T47D (cell line): ENCODE measurements at regions not wholly inside any gene's neighbourhood (a gene's known extent, or its start where the extent isn't known, plus 50 kb on each side); places are given as distances from the start of the nearest gene placed in this dataset.
"Not testable (repeated sequence)": the region's sequence is repeated elsewhere in the genome, so short reads cannot be mapped to it uniquely, and the experiment has no call there.

Experiments used
- DNase-seq, 2 experiments: peaks; one replicate each; pipeline versions ENCODE4 v3.0.0 to v3.0.0-alpha.2; 2011 to 2012; ENCODE audit warnings: low read depth in 1 of 2, low spot score in 1 of 2
- JUND ChIP-seq: IDR thresholded peaks from 2 replicates; pipeline ENCODE4 v1.6.1; 2012; ENCODE audit warnings: low read depth
- in situ Hi-C: cut with HindIII; loops from 2 replicates; pipeline ENCODE4 v1.10.0; 2016; ENCODE audit warnings: low sequenced_read_pairs, low pct_unique_long_range_greater_than_20kb

DNA sequence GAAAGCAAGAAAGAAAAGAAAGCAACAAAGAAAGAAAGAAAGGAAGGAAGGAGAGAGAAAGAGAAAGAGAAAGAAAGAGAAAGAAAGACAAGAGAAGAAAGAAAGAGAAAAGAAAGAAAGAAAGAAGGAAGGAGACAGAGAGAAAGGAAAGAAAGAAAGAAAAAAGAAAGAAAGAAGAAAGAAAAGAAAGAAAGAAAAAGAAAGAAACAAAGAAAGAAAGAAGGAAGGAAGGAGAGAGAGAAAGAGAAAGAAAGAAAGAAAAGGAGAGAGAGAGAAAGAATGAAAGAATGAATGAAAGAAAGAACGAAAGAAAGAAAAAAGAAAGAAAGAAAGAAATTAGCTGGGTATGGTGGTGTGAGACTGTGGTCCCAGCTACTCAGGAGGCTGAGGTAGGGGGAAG, 400.1 kb upstream of the MDGA2 start:
- DNase-seq: no peak
- TF ChIP-seq JUND: no peak
- in situ Hi-C loops: no loop called here

DNA sequence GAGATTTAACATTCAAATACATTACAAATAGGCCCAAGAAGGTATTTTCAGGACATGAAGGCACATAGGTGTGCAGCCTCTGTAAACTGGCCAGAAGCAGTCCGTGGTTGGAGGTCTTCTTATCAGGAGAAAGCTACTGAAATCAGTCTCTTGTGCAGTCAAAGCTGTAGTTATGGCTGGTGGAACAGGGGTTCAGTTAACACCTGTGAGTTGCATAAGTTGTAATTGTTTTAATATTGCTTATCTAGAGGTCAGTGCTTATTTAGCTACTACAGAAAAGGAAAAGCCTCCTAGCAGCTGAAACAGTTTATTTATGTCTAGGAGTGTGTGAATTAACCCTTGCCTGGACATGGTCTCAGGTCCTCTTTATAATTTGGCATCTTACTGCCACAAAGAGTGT, 377.6 kb upstream of the MDGA2 start:
- DNase-seq: no peak
- in situ Hi-C loops: no loop called here
- TF ChIP-seq JUND: no peak

DNA sequence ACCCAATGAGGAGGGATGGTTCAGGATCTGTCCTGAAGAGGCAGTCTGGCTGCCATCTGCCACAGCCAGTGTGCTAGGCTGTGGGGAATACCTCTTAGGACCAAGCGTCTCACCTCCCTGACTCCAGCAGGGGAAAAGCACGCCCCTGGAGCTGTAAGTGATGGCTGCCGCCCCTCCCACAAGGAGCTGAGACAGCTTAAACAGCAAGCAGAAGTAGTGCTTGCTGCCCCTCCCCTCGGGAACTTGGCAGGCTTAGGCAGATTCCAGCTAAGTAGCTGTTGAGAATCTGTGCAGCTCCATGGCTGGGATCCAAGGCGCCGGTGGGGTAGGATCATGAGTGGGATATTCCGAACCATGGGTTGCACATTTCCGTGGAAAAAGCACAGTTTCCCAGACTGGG, 360.4 kb upstream of the MDGA2 start:
- no peak for TF ChIP-seq JUND
- in situ Hi-C loops: no loop called here
- DNase-seq: peak in 1 of 2 experiments; percentile 17

DNA sequence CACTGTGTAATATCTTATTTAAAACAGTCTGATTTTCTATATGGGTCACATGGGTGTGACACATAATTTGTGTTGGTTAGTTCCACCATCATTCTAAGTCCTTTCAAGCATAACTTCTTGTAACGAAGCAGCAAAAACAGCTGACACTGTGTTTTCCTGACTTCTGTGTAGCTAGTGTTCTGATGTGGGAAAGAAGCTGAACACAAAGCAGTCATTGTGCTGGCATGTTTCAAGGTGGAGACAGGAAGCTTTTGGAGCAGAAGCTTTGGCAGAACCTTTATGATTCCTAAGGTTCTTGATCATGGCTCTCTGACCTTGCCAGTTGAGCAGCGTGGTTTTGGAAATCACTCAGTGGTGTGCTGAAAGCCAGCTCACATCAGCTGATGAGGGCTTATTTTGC, 351.7 kb upstream of the MDGA2 start:
- in situ Hi-C loops: no loop called here
- DNase-seq: no peak

DNA sequence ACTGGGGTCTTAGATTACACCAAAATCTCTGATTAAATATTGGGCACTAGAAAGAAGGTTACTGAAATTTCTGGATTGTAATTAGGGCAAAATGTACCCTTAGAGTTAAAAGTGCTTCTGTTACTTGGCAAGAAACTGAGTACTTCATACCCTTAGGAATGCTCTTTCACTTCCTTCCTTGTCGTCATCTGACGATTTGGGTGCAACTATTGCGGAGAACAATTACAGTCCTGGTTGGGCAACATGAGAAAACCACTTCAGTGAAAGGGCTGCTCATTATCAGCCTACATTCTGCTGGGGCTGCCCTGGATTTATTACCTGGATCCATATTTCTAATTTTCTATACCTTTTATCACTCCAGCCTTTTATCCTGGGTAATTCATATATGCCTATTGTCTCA, 348.5 kb upstream of the MDGA2 start:
- TF ChIP-seq JUND: no peak
- DNase-seq: no peak
- in situ Hi-C loops: no loop called here

More for the DNA sequence above, 351.7 kb upstream of the MDGA2 start:
- TF ChIP-seq JUND: no peak

DNA sequence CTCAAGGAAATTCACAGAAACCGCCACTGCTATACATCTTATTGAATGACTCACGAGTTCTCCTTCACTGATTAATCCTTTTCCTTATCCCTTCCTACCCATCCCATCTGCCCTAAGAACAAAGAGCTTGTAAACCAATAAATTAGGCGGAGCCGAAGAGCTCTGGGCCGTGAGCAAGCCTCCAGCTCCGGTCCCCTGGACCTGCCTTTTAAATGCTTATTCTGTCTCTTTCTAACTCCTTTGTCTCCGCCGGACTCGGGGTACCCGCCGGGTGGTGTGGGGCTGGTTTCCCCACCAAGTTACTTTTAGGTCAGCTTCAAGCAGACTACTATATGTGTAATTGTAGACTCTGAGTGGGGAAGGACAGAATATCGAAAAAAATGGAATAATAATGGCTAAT, 336.1 kb upstream of the MDGA2 start:
- in situ Hi-C loops: not testable (repeated sequence)

DNA sequence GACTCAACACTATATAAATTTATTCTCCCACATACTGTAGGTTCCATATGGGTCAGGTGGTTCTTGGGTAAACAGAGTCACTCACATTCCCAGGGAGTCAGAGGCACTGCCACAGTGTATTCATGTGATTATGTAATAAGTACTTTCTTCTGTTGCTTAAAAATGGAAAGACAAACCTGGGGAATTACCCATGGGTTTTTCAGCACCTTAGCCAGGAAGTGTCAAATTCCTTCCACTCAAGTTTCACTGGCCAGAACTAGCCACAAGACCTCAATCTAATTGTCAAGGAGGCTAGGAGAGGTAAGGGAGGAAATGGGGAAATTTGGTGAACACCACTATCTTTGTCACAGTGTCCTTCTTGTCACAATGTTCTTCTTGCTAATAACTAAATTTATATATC, 333.2 kb upstream of the MDGA2 start:
- no peak for TF ChIP-seq JUND
- in situ Hi-C loops: no loop called here
- DNase-seq: no peak

More for the DNA sequence above, 336.1 kb upstream of the MDGA2 start:
- DNase-seq: not testable (repeated sequence)

DNA sequence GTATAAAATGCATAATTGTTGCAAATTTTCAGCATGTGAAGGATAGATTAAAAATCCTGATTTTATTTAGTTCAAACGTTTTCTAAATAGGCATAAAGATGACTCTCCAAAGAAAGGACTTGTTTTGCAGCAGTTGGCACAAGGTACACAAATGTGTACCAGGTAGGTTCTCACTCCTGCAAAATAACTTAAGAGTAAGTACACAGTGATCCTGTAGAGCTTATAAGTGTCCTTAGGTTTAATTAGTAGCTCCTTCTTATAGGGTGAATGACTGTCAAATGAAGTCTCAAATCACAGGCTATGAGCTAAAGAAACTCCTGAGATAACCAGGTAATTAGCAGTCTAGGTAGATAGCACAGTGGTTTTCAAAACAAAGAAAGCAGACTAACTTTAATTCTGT, 330.6 kb upstream of the MDGA2 start:
- no peak for TF ChIP-seq JUND
- no peak for DNase-seq
- in situ Hi-C loops: no loop called here

DNA sequence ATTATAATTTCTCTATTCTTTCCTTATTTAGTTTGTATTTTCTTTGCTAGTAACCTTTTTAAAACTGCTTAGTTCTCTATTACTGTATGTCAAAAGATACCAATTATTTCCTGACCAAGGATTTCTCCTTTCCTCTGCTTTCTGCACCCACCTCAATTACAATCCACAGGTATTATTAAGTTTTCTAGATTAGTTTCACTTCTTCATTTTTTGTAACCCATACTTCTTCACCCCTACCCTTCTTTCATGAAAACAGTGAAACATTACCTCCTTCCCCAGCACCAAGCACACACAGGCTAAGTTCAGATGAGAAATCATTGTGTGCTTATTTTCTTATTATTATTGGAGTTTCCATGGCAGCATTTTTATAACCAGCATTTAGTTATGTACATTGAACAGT, 318.5 kb upstream of the MDGA2 start:
- in situ Hi-C loops: no loop called here
- no peak for TF ChIP-seq JUND
- no peak for DNase-seq

DNA sequence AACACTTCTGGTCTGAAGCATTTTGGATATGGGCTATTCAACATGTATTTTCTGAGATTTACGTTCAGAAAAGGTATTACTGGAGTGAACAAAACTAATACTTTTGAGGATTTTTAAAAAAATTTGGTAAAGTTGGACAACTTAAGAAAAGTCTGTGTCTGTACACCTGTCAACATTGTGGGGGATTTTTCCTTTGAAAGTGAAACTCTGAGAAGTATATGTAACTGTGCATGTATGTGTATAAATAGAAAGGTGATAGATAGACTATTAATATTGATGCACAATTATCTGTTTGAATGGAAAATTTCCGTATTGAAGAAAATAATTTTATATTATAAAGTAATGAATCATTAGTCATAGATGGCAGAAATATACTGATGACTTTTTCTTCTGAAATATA, 312.8 kb upstream of the MDGA2 start:
- TF ChIP-seq JUND: no peak
- in situ Hi-C loops: no loop called here
- DNase-seq: no peak

DNA sequence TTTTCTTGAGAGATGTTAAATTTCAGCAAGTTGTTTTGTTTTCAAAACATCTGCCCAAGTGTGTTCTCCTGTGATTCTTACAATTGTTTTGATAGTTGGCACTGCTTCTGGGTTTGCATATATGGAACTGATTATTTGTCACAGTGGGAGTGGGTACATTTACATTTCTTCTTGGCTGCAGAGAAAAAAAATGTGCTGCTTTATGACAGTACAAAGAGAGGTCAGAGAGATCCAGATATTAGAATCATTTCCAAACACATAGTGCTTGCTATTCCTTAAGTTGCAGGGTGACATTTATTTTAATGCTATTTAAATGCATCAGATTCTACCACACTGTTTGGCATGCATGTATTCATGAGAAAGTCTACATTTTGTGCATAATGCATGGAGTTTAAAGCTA, 303.5 kb upstream of the MDGA2 start:
- no peak for TF ChIP-seq JUND
- in situ Hi-C loops: no loop called here
- no peak for DNase-seq

DNA sequence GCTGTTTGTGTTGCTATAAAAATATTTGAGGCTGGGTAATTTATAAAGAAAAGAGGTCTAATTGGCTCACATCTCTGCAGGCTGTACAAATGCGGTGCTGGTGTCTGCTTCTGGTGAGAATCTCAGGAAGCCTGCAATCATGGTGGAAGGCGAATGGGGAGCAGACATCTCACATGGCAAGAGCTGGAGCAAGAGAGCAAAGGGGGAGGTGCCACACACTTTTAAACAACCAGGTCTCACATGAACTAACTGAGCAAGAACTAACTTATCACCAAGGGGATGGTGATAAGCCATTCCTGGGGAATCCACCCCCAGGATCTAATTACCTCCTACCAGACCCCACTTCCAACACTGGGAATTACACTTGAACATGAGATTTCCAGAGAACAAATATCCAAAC, 300.7 kb upstream of the MDGA2 start:
- no peak for TF ChIP-seq JUND
- DNase-seq: no peak
- in situ Hi-C loops: no loop called here

DNA sequence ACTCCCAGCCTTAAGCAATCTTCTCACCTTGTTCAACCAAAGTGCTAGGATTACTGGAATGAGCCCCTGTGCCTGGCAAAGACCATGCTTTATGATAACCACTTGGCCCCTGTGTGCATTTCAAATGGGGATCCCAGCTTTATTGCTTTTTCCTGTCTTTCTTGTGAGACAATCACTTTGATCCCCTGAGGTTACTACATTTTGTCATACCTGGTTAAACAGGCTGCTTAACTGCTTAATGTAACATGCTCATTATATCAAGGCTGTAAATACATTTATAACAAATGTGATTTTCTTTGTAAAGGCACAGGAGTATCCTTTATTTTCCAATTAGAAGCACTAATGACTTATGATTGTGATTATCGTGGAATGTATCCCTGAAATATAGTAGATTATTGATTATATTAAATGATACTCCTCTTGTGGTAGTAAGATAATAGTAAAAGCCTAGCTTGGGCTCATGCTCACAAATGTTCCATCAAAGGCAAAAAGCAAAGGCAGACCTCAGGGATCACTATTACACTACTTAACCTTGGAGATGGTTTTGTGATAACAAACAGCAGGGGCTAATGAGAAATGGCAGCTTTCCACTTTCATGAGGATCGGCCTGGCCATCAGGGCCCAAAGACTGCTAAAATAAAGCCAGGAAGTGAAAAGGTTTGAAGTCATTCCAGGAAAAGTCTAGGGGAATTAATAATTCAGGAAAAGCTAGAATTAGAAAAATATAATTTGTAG, 290.8 kb upstream of the MDGA2 start:
- no peak for TF ChIP-seq JUND
- DNase-seq: no peak
- in situ Hi-C loops: no loop called here

DNA sequence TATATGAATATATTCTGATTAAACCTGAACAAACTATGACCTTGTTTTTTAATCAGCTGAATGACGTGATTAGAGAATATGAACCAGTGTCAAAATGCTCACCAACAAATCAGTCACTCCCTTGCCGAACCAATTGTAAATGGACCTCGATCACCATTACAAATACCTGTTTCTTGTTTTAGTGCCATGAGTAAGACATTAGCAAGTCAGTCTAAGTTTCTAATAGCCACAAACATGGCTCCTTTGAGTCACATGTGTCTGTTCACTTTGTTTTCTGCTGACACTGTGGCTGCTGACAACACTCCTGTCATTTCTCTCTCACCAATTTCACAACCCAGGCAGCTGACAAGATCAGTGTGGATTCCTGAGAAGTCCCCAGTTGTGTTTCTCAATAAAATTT, 286.2 kb upstream of the MDGA2 start:
- in situ Hi-C loops: no loop called here
- no peak for TF ChIP-seq JUND
- no peak for DNase-seq
